PC-9 (cell line): ENCODE measurements at regions not wholly inside any gene's neighbourhood (a gene's known extent, or its start where the extent isn't known, plus 50 kb on each side); places are given as distances from the start of the nearest gene placed in this dataset.

Experiments
- CTCF ChIP-seq: fragments of 200-600 bp; sonication (generic); conservative IDR thresholded peaks from 2 replicates; pipeline ENCODE4 v1.6.1; 2017; ENCODE audit warnings: mixed run types, antibody characterized with exemption, mild to moderate bottlenecking, moderate library complexity
- EZH2 ChIP-seq: fragments of 200-600 bp; sonication (generic); IDR thresholded peaks from 2 replicates; pipeline ENCODE4 v1.8.0; 2017; ENCODE audit warnings: antibody characterized with exemption, low read depth

GRCh38 chr16:17633181-17633951 is 162.6 kb upstream of the XYLT1 start:
- TF ChIP-seq CTCF (no peak), EZH2 (no peak)
